IMR-90 (cell line): ENCODE measurements at regions not wholly inside any gene's neighbourhood (a gene's known extent, or its start where the extent isn't known, plus 50 kb on each side); places are given as distances from the start of the nearest gene placed in this dataset.
A peak's percentile ranks its signal among the peaks of the same experiment; 100 is the strongest.

Source experiments
- ATAC-seq: fragments of 200-7000 bp; cut with Tn5 transposase; 2 replicates; pipeline ENCODE4 v1.9.1; 2020; ENCODE audit warnings: low read depth, mild to moderate bottlenecking, moderate library complexity
- BruUV-seq: library from RNA; stranded (reverse); fragments of 400-500 nt; replicated peaks from 2 replicates; lab custom pipeline; 2021; lab: Mats Ljungman, UMichigan
- CTCF ChIA-PET: fragments of 300-600 bp; formaldehyde crosslinking; extraction: SDS; loops from one replicate; lab custom pipeline; 2021; ENCODE audit warnings: antibody characterized with exemption; lab: Yijun Ruan, JAX
- POLR2A ChIA-PET: fragments of 300-600 bp; sonication (Branson Sonifier 250); formaldehyde crosslinking; loops from one replicate; lab custom pipeline; 2022; ENCODE audit warnings: antibody characterized with exemption; ENCODE audit not compliant: unreplicated experiment; lab: Charles Lee
- DNase-seq: peaks from one replicate; pipeline ENCODE4 v3.0.0; 2013
- H2AFZ ChIP-seq: replicated peaks from 2 replicates; pipeline ENCODE3; 2013; ENCODE audit warnings: low read length, mild to moderate bottlenecking; ENCODE audit not compliant: poor library complexity
- H2AK5ac ChIP-seq: 2 replicates; pipeline ENCODE4 v1.6.1; 2013; ENCODE audit warnings: low read depth, low read length, inconsistent platforms
- H2AK9ac ChIP-seq: replicated peaks from 2 replicates; pipeline ENCODE3; 2013; ENCODE audit warnings: mild to moderate bottlenecking, low read depth, low read length, moderate library complexity; ENCODE audit not compliant: poor library complexity
- H2BK120ac ChIP-seq: 2 replicates; pipeline ENCODE4 v1.6.1; 2013; ENCODE audit warnings: low read depth, low read length, inconsistent platforms
- H2BK15ac ChIP-seq: 3 replicates; pipeline ENCODE4 v1.6.1; 2013; ENCODE audit warnings: low read depth, low read length, inconsistent platforms
- H2BK20ac ChIP-seq: 2 replicates; pipeline ENCODE4 v1.6.1; 2013; ENCODE audit warnings: low read depth, mild to moderate bottlenecking, inconsistent platforms, low read length, moderate library complexity
- H2BK5ac ChIP-seq: 2 replicates; pipeline ENCODE4 v1.6.1; 2013; ENCODE audit warnings: mild to moderate bottlenecking, low read depth, low read length, inconsistent platforms; ENCODE audit not compliant: poor library complexity, severe bottlenecking
- H3K14ac ChIP-seq: replicated peaks from 2 replicates; pipeline ENCODE4 v1.6.1; 2013; ENCODE audit warnings: low read depth, low read length, inconsistent platforms
- H3K18ac ChIP-seq: 2 replicates; pipeline ENCODE4 v1.6.1; 2013; ENCODE audit warnings: low read depth, low read length, control low read depth
- H3K23ac ChIP-seq: 2 replicates; pipeline ENCODE4 v1.6.1; 2013; ENCODE audit warnings: low read depth, low read length, inconsistent platforms
- H3K27ac ChIP-seq: 2 replicates; pipeline ENCODE4 v1.5.1; 2013; ENCODE audit warnings: mild to moderate bottlenecking, control low read depth, low read length; ENCODE audit not compliant: insufficient read depth
- H3K27me3 ChIP-seq: 2 replicates; pipeline ENCODE4 v1.6.1; 2013; ENCODE audit warnings: low read length; ENCODE audit not compliant: control insufficient read depth, insufficient read depth
- H3K36me3 ChIP-seq: 2 replicates; pipeline ENCODE4 v1.6.1; 2013; ENCODE audit warnings: low read length, mixed read lengths; ENCODE audit not compliant: control insufficient read depth, insufficient read depth
- H3K4ac ChIP-seq: 2 replicates; pipeline ENCODE4 v1.6.1; 2013; ENCODE audit warnings: low read depth, low read length, inconsistent platforms
- H3K4me1 ChIP-seq: 2 replicates; pipeline ENCODE4 v1.6.1; 2013; ENCODE audit warnings: low read length, mixed read lengths; ENCODE audit not compliant: control insufficient read depth, insufficient read depth
- H3K4me2 ChIP-seq: 2 replicates; pipeline ENCODE4 v1.6.1; 2013; ENCODE audit warnings: low read depth, mild to moderate bottlenecking, control low read depth, low read length, moderate library complexity
- H3K4me3 ChIP-seq: 2 replicates; pipeline ENCODE4 v1.5.1; 2013; ENCODE audit warnings: low read depth, mild to moderate bottlenecking, control low read depth, low read length, moderate library complexity; ENCODE audit not compliant: insufficient read depth
- H3K56ac ChIP-seq: 2 replicates; pipeline ENCODE4 v1.6.1; 2013; ENCODE audit warnings: low read length, inconsistent platforms; ENCODE audit not compliant: insufficient read depth; ENCODE audit errors: extremely low read depth
- H3K79me1 ChIP-seq, 2 experiments: 2 replicates each; pipeline ENCODE4 v1.6.1; 2013; ENCODE audit warnings: low read length in 2 of 2, inconsistent platforms in 1 of 2, low read depth in 1 of 2
- H3K9ac ChIP-seq: 2 replicates; pipeline ENCODE4 v1.6.1; 2013; ENCODE audit warnings: low read depth, low read length, control low read depth
- H3K9me1 ChIP-seq: 2 replicates; pipeline ENCODE4 v1.6.1; 2013; ENCODE audit warnings: low read length, inconsistent platforms; ENCODE audit not compliant: insufficient read depth
- H3K9me3 ChIP-seq: 2 replicates; pipeline ENCODE4 v1.6.1; 2013; ENCODE audit warnings: low read length; ENCODE audit not compliant: control insufficient read depth, insufficient read depth
- H4K20me1 ChIP-seq: 2 replicates; pipeline ENCODE4 v1.6.1; 2013; ENCODE audit warnings: low read length, inconsistent platforms; ENCODE audit not compliant: insufficient read depth
- H4K5ac ChIP-seq: 2 replicates; pipeline ENCODE4 v1.6.1; 2013; ENCODE audit warnings: mild to moderate bottlenecking, low read depth, low read length, control low read depth
- H4K8ac ChIP-seq, 2 experiments: 2 replicates each; pipeline ENCODE4 v1.6.1; 2013; ENCODE audit warnings: low read depth in 2 of 2, low read length in 2 of 2, control low read depth in 1 of 2, inconsistent platforms in 1 of 2
- H4K91ac ChIP-seq: 2 replicates; pipeline ENCODE4 v1.6.1; 2013; ENCODE audit warnings: low read depth, low read length, inconsistent platforms; ENCODE audit not compliant: insufficient read depth
- BHLHE40 ChIP-seq: fragments of 150-350 bp; IDR thresholded peaks from 2 replicates; pipeline ENCODE4 v1.6.1; 2016; ENCODE audit warnings: mild to moderate bottlenecking, low read depth, low read length
- CEBPB ChIP-seq: IDR thresholded peaks from 2 replicates; pipeline ENCODE4 v1.6.1; 2012; ENCODE audit warnings: low read depth, low read length, improper control_type of control experiment
- CHD1 ChIP-seq: IDR thresholded peaks from 2 replicates; pipeline ENCODE4 v1.6.1; 2012; ENCODE audit warnings: low read depth, low read length, improper control_type of control experiment
- ELK1 ChIP-seq: fragments of 150-350 bp; IDR thresholded peaks from 2 replicates; pipeline ENCODE4 v1.6.1; 2016; ENCODE audit warnings: low read depth, mild to moderate bottlenecking, low read length, moderate library complexity, borderline replicate concordance
- FOS ChIP-seq: fragments of 150-350 bp; IDR thresholded peaks from 2 replicates; pipeline ENCODE4 v1.6.1; 2016; ENCODE audit warnings: low read depth, low read length
- MAFK ChIP-seq: IDR thresholded peaks from 2 replicates; pipeline ENCODE4 v1.6.1; 2012; ENCODE audit warnings: low read depth, low read length, improper control_type of control experiment
- MXI1 ChIP-seq: IDR thresholded peaks from 2 replicates; pipeline ENCODE4 v1.6.1; 2012; ENCODE audit warnings: low read depth, mild to moderate bottlenecking, low read length, moderate library complexity, borderline replicate concordance
- NFE2L2 ChIP-seq: fragments of 150-350 bp; IDR thresholded peaks from 2 replicates; pipeline ENCODE4 v1.6.1; 2016; ENCODE audit warnings: low read depth, mild to moderate bottlenecking, low read length
- POLR2A ChIP-seq: IDR thresholded peaks from 2 replicates; pipeline ENCODE4 v1.6.1; 2012; ENCODE audit warnings: mild to moderate bottlenecking, low read depth, low read length
- RAD21 ChIP-seq: IDR thresholded peaks from 2 replicates; pipeline ENCODE4 v1.6.1; 2012; ENCODE audit warnings: low read length, improper control_type of control experiment
- RCOR1 ChIP-seq: IDR thresholded peaks from 2 replicates; pipeline ENCODE4 v1.6.1; 2012; ENCODE audit warnings: mild to moderate bottlenecking, low read length, improper control_type of control experiment; ENCODE audit not compliant: insufficient replicate concordance
- RFX5 ChIP-seq: IDR thresholded peaks from 2 replicates; pipeline ENCODE4 v1.8.0; 2012; ENCODE audit warnings: low read depth, mild to moderate bottlenecking, low read length, moderate library complexity
- SMC3 ChIP-seq: fragments of 150-350 bp; IDR thresholded peaks from 2 replicates; pipeline ENCODE4 v1.6.1; 2016; ENCODE audit warnings: low read depth, mild to moderate bottlenecking, antibody characterized with exemption, low read length, moderate library complexity
- USF2 ChIP-seq: fragments of 150-350 bp; IDR thresholded peaks from 2 replicates; pipeline ENCODE4 v1.6.1; 2017; ENCODE audit warnings: mild to moderate bottlenecking, antibody characterized with exemption, low read length, low read depth
- WGBS, 2 experiments: methylation state at CpG; one replicate each; pipeline versions ENCODE4 v1.1.5 to v1.1.7; 2013; ENCODE audit warnings: missing lambda C conversion rate in 2 of 2; ENCODE audit not compliant: insufficient read length in 1 of 2; ENCODE audit errors: extremely low coverage in 2 of 2; 5-methylcytosine and 5-hydroxymethylcytosine counted together
- dilution Hi-C: fragments of 300-500 bp; cut with HindIII; formaldehyde crosslinking; loops from one replicate; pipeline ENCODE4 v1.14.3; 2018; ENCODE audit warnings: low sequenced_read_pairs; ENCODE audit not compliant: unreplicated experiment
- in situ Hi-C: fragments of 300-500 bp; cut with MboI; formaldehyde crosslinking; loops from 3 replicates; pipeline ENCODE4 v1.14.3; 2019; ENCODE audit warnings: low sequenced_read_pairs, inconsistent platforms, mixed read lengths
- intact Hi-C: fragments of 100-400 bp; cut with micrococcal nuclease; formaldehyde crosslinking; loops from 2 replicates; pipeline ENCODE4 v1.10.0; 2022
- TF ChIP-seq, protein P1 (sequence below): conservative IDR thresholded peaks from 2 replicates; pipeline ENCODE4 v1.5.1; 2012; ENCODE audit warnings: mild to moderate bottlenecking, low read depth, low read length, improper control_type of control experiment

- intact Hi-C loops = loop anchor here (5.0 kb wide), 1 partner anchor 123 kb away; no protein-coding TSS in a partner anchor
- Histone ChIP-seq H3K4me3 (no peak overlapping the region; the same call in 1 of the 2 replicates), H2BK120ac (peak overlapping the region; percentile 65; the same call in 1 of the 2 replicates), H3K27me3 (no peaks in the 10 kb centered on the region), H4K20me1 (no peaks in the 10 kb centered on the region), H3K4me2 (peak overlapping the region; percentile 63), H2AK5ac (no peak overlapping the region), H2AFZ (no peak overlapping the region), H4K91ac (peak overlapping the region; percentile 50; the same call in 1 of the 2 replicates), H3K27ac (peak overlapping the region; percentile 13; the same call in 1 of the 2 replicates), H2AK9ac (no peak overlapping the region), H4K5ac (no peak overlapping the region), H3K14ac (no peak overlapping the region), H3K23ac (0 out of 2 replicates have a peak overlapping the region, but pooled peaks have one; percentile 1), H3K9ac (no peak overlapping the region), H3K79me1 (no peaks in the 10 kb centered on the region), H3K56ac (peak overlapping the region; percentile 76; the same call in 1 of the 2 replicates), H3K9me1 (no peaks in the 10 kb centered on the region), H3K4ac (no peak overlapping the region), H2BK20ac (peak overlapping the region; percentile 57), H3K9me3 (no peaks in the 10 kb centered on the region), H3K36me3 (no peaks in the 10 kb centered on the region), H4K8ac (peak overlapping the region in 1 of 2 experiments; percentile 44; a peak in 2 of 4 replicates), H3K4me1 (0 out of 2 replicates have a peak, but pooled peaks cover 2% of the 10 kb centered on the region), H2BK15ac (no peak overlapping the region), H2BK5ac (peak overlapping the region; percentile 85), H3K18ac (peak overlapping the region; percentile 64; the same call in 1 of the 2 replicates)
- ChIA-PET CTCF (interaction anchor here (1.0 kb wide), 1 partner anchor 14 kb away, joined by 3 read pairs; no protein-coding TSS in a partner anchor), POLR2A (no interaction called here)
- dilution Hi-C loops = no loop called here
- WGBS, 2 experiments = no CpG with 5 or more reads among the region's 3 CpGs
- in situ Hi-C loops = no loop called here
- peak; percentile 78 for DNase-seq
- BruUV-seq = no TSS peak
- peak; percentile 87 for ATAC-seq
- TF ChIP-seq, protein P1, sequence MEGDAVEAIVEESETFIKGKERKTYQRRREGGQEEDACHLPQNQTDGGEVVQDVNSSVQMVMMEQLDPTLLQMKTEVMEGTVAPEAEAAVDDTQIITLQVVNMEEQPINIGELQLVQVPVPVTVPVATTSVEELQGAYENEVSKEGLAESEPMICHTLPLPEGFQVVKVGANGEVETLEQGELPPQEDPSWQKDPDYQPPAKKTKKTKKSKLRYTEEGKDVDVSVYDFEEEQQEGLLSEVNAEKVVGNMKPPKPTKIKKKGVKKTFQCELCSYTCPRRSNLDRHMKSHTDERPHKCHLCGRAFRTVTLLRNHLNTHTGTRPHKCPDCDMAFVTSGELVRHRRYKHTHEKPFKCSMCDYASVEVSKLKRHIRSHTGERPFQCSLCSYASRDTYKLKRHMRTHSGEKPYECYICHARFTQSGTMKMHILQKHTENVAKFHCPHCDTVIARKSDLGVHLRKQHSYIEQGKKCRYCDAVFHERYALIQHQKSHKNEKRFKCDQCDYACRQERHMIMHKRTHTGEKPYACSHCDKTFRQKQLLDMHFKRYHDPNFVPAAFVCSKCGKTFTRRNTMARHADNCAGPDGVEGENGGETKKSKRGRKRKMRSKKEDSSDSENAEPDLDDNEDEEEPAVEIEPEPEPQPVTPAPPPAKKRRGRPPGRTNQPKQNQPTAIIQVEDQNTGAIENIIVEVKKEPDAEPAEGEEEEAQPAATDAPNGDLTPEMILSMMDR = no peak
- TF ChIP-seq CHD1 (no peak), RFX5 (no peak), RAD21 (no peak), POLR2A (no peak), ELK1 (no peak), NFE2L2 (no peak), SMC3 (no peak), MAFK (no peak), RCOR1 (no peak), MXI1 (no peak), BHLHE40 (no peak), USF2 (no peak), CEBPB (no peak), FOS (no peak)
These were observed 264.0 kb upstream of the HAND2 start for GRCh38 chr4:173793937-173794510.
